NCI-H526 (cell line): ENCODE measurements at regions not wholly inside any gene's neighbourhood (a gene's known extent, or its start where the extent isn't known, plus 50 kb on each side); places are given as distances from the start of the nearest gene placed in this dataset.

ENCODE experiments used
- DNase-seq, 2 experiments: peaks; one replicate each; lab custom pipeline; 2025; lab: John Stamatoyannopoulos, UW

DNA sequence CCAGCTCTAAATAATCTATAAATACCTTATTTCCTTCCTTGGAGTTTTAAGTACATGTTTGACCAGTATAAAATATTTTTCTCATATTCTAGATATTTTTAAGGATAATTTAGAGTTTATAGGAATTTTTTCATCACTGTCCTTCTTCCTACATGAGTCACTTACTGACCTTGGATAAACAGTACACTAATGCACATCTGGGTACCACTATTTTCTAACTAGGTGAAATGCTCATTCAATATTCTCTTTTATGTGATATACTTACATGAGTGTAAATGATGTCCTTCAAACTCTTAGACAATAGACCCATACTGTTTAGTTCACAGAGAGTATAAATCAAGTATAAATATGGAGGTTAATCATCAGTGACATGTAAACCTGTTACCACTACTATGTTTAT, 1574.2 kb upstream of the ACVR2A start:
- no peak for DNase-seq

DNA sequence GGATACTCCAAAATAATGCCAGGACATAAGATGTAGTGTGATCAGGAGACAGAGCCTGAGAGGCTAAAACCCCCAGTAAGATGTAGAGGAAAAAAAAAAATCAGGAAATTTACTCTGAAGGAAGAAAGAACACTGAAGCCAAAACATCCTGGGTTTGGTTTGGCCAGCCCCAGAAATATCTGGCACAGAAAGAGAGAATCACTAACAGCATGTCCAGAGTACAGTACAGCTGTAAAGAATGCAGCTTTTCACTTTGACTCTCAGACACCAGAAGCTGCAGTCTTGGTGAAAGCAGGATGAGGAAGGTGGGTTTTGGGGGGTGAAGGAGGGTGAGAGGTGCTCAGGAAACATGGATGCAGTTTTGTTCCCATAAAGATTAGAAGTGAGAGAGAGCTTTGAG, 1577.7 kb upstream of the ACVR2A start:
- DNase-seq, result no peak

DNA sequence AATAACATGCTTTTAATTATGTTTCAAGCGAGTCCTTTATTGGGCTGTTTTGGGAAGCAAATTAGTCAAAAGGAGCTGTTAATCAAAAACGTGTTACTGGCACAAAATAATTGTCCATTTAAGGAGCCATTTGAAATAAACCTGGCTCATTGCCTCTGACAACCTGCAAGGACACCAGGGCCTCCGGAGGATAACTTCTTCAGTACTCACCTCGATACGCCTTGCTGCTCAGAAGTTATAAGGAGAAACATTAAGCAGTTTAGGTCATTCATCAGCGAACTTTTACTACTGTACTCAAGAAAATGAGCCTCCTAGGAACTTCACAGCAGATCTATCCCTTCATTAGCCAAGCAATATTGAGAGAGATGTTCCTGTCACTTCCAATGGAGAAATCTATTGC, 1579.2 kb upstream of the ACVR2A start:
- DNase-seq, result no peak

DNA sequence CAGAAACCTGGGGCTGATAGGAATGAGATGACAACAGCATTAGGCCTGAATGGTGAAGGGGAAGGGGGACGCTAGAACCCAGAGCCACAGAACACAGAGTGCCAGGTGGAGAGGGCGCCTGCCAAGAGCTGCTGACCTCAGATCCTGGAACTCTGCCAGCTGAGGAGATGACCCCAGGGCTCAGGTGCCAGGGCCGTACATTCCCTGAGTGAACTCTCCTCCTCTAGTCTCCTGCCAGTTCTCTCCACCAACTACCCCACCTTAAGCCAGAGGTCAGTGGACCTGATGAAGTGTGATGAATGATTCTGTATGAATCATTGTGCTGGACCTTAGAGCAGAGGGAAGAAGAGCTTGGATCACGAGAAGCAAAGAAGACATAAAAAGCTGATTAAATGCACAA, 1582.2 kb upstream of the ACVR2A start:
- DNase-seq, result no peak

DNA sequence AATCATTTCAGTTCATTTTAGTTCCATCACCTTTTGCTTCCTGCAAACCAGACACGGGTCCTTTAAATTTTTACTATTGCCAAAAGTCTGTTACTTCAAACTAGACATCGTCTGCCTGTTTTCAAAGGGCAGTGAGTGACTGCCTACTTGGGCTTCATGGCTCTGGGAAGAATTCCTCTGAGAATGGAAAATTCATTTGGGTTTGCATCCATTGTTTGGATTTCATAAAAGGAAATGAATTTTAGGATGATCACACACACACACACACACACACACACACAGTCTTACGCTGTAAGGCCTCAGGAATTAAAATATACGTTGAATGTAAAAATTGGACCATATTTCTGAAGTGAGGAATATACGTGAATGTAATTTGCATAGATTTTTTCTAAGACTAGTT, 1584.3 kb upstream of the ACVR2A start:
- DNase-seq, result no peak

DNA sequence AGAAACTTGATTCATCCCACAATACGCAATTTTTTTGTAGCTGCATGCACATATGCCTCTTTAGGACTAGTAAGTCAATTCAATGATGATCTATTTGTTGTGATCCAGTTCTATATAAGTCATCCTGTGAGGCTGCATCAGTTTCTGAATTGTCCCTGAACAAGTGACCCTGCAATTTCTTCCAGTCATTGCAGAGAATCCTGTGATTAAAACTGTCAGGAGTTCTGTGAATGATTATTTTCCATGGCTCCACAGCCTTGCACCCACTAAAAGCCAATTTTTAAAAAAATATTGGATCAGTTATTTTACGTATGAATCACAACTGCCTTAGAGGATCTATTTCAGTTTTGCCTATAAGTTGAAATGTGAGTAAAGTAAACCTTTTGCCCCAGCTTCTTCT, 1585.0 kb upstream of the ACVR2A start:
- no peak for DNase-seq

DNA sequence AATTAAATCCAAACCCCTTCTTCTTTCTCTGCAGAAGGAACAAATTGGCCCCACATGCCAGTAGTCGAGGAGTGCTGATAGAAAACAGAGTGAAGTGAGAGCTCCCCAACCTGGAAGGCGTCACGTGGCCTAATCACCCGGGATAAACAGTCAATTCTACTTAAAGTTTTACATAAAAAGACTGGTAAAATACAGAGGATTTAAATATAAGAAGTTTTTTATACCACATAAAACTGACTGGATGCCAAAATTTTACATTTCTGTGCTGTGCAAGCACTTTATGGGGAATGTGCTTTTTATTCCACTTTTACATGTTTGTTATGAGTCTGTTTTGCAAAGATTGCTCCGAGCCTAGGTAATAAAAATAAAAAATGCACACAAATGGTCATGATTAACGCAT, 1586.8 kb upstream of the ACVR2A start:
- DNase-seq, result no peak

DNA sequence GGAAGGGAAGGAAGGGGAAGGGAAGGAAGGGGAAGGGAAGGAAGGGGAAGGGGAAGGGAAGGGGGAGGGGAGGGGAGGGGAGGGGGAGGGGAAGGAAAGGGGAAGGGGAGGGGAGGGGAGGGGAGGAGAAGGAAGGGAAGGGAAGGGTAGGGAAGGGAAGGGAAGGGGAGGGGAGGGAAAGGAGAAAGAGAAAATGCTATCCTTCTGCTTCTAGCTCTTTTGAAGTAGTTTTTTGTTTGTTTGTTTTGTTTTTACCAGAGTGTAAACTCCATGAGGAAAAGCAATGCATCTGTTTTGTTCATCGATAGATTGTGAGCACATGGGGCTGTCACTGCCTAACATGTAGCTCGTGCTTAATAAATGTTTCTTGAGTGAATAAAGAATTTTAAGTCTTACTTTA, 1592.7 kb upstream of the ACVR2A start:
- no peak for DNase-seq

DNA sequence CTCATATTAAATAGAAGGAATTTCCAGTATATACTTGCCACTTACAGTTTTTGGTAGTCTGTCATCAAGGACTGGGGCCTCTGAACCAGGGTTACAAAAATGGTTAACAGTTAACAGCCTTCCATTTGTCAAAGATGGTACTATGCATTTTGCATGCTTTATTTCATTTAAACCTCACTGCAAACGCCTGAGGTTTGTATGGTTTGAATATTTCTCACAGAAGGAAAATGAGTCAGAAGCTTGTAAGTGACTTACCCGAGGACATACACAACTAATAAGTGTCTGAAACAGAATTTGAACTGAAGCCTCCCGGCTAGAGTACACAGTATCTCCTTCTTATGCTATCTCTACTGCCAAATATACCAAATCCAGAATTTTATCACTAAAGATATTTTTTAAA, 1593.5 kb upstream of the ACVR2A start:
- DNase-seq, result no peak

DNA sequence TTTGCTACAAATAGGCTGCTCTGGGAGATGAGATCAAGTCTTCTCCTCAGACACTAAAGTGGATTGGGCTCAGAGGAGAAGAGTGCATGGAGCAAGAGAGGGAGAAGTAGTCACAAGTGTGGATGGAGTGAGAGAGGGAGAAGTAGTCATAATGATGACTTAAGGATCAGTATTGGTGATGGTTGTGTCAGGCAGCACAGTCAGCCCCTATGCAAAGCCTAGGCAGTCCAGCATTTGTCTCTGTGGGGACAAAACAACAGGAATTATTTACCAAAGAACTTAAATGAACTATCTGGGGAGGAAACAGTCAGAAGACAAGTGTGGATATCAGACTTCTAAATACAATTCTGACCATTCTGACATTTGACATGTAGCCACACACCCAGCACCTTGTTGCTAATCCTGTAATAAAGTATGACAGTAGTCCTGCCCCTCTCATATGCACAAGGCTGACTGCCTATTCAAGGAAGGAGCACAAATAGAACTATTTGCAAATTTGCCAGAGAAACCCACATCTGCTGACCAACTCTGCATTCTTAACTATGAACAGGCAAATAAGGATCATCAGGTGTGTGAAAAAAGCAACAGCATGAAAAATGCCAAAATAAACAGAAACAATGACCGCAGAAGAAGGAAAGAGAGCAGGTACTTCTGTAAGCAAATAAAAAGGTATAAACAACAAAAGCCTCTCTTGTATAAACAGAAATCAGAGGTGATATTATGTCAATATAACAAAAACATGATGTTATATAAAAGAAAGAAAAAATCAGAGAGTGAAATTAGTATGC, 1597.9 kb upstream of the ACVR2A start:
- DNase-seq, result peak in 1 of 2 experiments; percentile 39

DNA sequence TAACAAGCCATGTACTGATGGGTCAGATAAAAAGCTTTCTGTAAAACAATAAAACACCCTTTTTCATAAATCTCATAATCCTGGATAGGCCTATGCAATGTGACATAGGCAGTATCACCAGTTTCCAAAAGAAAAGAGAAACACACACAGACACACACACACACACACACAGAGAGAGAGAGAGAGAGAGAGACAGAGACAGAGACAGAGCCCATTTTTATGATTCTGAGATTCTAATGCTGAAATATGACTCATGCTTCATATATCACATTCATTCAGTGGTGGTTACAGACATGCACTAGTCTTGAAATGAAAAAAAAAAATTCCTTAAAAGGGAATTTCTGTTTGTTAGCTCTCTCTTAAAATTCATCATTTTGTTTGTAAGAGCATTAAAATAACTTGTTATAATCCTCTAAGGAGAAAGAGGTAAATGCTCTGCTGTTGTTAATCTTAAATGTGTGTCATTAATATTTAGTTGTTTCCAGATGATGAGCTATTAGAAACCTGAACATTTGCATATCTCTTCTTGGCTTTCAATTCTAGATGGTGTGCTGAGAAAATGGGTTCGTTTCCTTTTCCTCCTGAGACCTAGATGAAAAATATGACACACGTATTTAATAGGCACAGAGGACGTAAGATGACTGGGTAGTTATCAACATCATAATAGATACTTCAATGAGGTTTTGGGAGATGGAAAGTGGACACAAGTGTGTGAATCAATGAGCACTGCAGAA, 1598.7 kb upstream of the ACVR2A start:
- no peak for DNase-seq

DNA sequence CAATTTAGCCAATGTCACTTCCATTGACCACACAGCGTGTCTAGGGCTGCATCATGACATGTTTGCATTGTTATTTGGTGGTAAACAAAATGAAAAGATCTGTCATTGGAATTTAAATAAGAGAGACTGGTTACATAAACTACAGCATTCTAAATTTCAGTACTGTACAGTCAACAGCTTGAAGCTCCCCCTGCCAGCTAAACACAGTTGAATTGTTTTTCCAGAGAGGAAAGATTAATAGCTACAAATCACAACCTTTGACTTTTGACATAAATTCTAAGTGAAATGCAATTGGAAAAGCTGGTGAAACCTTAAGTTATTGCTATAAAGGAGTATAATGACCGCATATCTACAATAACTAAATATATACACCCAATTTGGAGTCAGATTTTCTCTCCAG, 1600.0 kb upstream of the ACVR2A start:
- DNase-seq, result no peak

DNA sequence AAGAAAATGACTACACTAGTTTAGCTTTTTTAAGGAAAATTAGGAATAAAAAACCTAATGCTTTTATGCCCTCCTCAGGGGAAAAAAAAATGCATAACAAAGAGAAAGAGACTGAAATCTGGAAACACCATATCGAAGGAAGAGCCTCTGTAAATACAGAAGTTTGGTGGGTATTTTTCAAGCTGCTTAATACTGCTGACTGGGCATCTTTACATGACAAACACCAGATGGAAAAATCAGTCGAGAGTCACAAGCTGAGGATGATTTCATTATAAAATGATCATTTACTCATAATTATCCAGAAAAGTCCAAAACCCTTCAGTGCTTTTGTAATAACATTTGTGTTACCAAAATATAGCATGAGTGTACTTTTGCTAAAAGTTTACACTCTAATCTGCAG, 1600.7 kb upstream of the ACVR2A start:
- DNase-seq, result no peak

DNA sequence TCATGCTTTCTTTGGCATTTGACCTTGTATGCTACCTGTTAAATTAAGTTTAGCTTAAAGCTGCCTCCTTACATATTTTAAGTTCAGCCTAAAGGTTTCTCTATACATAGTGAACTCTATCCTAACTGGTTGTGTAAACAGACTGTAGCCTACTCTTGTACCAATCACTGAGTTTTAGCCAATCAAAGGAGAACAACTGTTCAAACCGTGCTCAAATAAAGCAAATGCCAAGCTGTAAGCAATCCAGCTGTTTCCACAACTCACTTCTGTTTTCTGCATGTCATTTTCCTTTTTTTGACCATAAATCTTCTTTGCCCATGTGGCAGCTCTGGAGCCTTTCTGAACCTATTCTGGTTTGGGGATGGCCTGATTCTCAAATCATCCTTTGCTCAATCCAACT, 1603.8 kb upstream of the ACVR2A start:
- DNase-seq, result no peak

DNA sequence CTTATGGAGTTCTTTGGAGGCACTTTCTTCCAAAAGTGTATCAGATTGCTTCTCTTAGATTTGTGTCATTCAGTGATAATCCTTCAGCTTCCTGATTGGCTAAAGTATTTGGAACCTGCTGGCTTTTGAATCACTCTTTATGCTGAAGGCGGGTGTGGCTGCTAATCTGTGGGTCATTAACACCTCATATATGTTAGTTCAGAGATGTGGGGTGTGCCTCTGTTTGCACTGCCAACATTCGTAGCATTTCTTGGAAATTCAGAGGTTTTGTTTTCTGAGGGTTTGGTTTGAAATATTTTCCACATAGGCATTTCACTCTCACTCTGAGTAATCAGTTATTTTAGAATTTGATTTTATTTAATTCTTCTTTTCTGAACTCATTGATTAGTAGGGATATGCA, 1604.4 kb upstream of the ACVR2A start:
- no peak for DNase-seq

DNA sequence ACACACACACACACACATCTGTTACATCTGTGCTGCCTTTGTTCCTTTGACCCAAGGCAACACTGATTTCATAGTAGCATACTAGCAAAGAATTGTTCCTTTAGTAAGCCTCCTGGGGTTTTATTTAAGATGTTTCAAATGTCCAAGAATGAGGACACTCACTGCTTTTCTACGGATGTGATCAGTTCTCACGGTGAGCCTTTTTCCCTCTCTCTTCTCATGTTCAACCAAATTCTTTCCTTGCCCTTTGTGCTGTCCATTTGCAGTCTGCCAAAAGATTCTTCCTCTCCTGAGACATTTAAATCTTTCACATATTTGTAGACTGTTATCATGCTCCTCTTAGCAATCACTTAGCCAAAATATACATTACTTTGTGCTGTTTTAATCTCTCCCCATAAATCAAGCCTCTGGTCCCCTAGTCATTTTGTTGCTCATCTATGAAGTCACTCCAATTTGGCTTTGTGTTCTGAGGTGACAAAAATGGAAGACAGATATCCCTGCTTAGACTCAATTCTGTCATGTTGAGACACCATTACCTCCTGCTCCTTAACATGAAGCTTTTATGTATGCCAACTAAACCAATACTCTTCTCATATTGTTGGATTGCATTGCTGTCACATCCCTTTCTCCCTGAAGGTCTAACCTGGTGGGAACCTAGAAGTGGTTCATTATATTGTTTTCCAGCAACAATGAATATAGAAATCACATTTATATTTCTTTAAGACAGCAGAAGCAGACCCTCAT, 1605.3 kb upstream of the ACVR2A start:
- DNase-seq, result no peak

DNA sequence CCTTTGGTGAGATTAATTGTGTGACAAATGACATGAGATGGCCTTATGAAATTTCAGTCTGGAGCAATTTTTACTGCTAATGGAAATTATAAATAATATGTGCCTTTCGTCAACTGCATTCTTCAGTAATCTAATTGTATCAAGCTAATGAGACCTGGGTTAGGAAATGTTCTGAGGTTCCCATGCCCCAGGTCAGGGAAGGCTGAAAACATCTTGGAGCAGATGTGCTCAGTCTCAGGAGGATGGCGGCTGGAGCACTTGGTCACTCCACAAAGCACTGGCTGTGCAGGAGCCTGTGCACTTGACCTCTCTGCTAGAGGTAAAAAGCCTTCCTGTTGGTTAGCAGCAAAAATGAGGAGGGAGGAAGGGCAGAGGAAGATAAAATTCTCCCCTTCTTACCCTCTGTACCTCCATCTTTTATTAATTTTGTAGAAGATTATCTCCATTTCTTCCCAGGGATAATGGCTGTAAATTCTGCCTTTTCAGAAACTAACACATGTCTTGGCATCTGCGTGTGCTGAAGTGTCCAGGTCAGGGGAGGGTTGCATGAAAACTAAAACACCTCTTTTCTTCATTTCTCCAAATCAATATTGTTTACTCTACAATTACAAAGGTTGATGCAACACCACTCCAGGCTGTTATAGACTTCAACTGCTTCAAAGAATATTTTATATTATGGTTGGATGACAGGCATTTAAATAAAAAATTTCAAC, 1606.4 kb upstream of the ACVR2A start:
- no peak for DNase-seq

DNA sequence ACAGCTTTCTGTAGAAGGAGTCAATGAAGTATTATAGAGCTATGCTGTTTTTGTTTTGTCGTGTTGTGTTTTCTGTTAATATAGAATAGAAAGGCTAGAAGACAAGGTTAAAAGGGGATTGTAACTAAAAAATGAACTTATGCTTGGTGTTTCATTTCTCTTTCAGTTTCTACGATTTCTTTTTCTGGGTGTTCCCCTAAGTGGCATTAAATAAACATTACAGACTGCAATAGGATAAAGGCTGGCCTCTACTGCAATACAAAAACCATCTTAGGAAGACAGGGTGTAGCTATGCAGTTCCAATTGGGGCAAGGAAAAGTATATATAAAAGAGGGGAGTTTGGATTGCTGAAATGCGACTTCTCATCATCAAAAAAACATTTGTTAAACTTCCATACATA, 1609.7 kb upstream of the ACVR2A start:
- DNase-seq, result no peak

DNA sequence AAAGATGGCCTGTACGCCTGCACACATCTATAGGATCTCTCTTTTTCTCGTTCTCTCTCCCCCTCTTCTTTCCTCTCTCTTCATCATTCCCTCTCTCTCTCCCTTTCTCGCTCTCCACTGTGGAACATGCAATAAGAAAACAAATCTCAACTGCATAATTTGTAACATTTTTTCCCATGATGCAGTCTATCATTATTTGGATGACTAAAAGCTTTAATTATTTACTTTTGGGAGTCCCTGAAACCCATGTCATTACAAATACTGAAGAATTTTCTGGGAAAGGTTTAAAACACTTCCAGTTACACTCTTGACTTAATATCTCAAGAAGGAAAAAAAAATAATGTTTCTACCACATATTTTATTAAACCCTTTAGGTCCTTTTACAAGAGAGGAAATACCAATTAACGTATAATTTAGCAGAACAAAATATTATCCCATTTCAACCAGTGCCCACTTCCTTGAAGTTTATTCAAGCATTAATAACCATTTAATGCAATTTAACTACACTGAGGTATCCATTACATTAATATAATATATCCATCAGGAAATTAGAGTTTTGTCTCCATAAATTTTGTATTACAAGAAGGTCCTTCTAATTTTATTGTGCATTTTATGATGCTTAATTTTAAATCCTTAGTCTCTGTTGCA, 1615.2 kb upstream of the ACVR2A start:
- DNase-seq, result no peak

DNA sequence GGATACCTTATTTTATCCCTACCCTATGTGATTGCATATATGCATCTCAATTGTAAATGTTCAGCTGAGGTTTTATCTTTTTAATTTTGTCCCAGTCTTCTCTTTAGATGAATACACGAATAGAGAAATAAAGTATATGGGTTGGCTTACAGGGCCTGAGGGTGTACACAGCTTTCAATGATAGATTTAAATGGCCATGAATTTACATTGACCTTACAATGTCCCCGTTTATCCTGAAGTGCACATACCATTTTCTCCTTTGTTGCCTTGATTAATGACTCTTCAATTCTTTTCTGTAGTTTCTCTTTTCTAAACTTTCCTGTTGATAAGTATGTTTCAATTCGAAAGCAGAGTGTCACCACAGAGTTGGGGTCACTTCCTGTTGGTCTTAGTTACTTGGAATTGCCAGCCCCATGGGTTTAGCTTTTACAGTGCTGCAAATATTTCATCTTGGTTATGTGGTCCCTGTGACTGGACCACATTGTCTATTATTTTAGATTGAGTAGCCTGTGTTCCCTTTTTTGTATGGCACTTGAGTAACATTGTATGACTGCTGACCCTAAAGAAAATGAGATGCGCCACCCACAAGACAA, 1616.3 kb upstream of the ACVR2A start:
- no peak for DNase-seq

DNA sequence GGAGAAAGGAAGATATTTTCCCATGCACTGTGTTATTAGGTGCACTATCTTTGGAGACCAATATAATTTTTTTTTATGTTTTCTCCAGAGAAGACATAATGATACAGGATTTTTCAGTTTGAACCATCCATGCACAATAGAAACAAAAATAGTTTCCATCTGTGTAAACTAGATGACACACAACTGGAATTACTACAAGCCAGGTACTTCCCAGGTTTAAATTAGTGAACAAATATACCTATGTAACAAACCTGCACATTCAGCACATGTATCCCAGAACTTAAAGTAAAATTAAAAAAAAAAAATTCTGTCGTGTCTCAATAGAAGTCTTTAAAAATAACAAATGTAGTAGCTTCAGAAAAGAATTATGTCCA, 1616.8 kb upstream of the ACVR2A start:
- DNase-seq, result no peak
